HEK293 (cell line): ENCODE measurements at regions not wholly inside any gene's neighbourhood (a gene's known extent, or its start where the extent isn't known, plus 50 kb on each side); places are given as distances from the start of the nearest gene placed in this dataset.

Experiments used
- MYNN ChIP-seq: fragments of 450-650 bp; formaldehyde crosslinking; IDR thresholded peaks from 2 replicates; pipeline ENCODE4 v1.5.1; 2016; ENCODE audit warnings: missing biosample characterization, missing genetic modification characterization, borderline replicate concordance
- MZF1 ChIP-seq: fragments of 450-650 bp; formaldehyde crosslinking; IDR thresholded peaks from 2 replicates; pipeline ENCODE4 v1.5.1; 2017; ENCODE audit warnings: missing biosample characterization, missing genetic modification characterization, borderline replicate concordance
- RBAK ChIP-seq: fragments of 450-650 bp; formaldehyde crosslinking; IDR thresholded peaks from 2 replicates; pipeline ENCODE4 v1.5.1; 2016; ENCODE audit warnings: missing biosample characterization, missing genetic modification characterization
- SP2 ChIP-seq: fragments of 450-650 bp; formaldehyde crosslinking; IDR thresholded peaks from 2 replicates; pipeline ENCODE4 v1.5.1; 2016; ENCODE audit warnings: missing biosample characterization, missing genetic modification characterization
- TRIM28 ChIP-seq: IDR thresholded peaks from 2 replicates; pipeline ENCODE4 v1.6.1; 2011; ENCODE audit warnings: low read length, control low read depth, borderline replicate concordance
- YY1 ChIP-seq: fragments of 450-650 bp; formaldehyde crosslinking; IDR thresholded peaks from 2 replicates; pipeline ENCODE4 v1.5.1; 2018; ENCODE audit warnings: missing biosample characterization, missing genetic modification characterization
- ZNF112 ChIP-seq: fragments of 450-650 bp; formaldehyde crosslinking; IDR thresholded peaks from 2 replicates; pipeline ENCODE4 v1.5.0; 2017; ENCODE audit warnings: missing biosample characterization, missing genetic modification characterization
- ZNF221 ChIP-seq: fragments of 450-650 bp; formaldehyde crosslinking; IDR thresholded peaks from 2 replicates; pipeline ENCODE4 v1.5.1; 2017; ENCODE audit warnings: missing biosample characterization, missing genetic modification characterization, borderline replicate concordance
- ZNF623 ChIP-seq: fragments of 450-650 bp; formaldehyde crosslinking; IDR thresholded peaks from 2 replicates; pipeline ENCODE4 v1.5.1; 2016; ENCODE audit warnings: missing biosample characterization, missing genetic modification characterization
- ZNF76 ChIP-seq: fragments of 450-650 bp; formaldehyde crosslinking; IDR thresholded peaks from 2 replicates; pipeline ENCODE4; 2016; ENCODE audit warnings: low read depth, missing biosample characterization, missing genetic modification characterization, borderline replicate concordance
- TF ChIP-seq, protein P1 (sequence below): fragments of 450-650 bp; formaldehyde crosslinking; IDR thresholded peaks from 2 replicates; pipeline ENCODE4 v1.5.1; 2016; ENCODE audit warnings: missing biosample characterization, missing genetic modification characterization
- TF ChIP-seq, protein P2 (sequence below): fragments of 450-650 bp; formaldehyde crosslinking; IDR thresholded peaks from 2 replicates; pipeline ENCODE4 v1.5.1; 2016; ENCODE audit warnings: missing biosample characterization, missing genetic modification characterization

DNA sequence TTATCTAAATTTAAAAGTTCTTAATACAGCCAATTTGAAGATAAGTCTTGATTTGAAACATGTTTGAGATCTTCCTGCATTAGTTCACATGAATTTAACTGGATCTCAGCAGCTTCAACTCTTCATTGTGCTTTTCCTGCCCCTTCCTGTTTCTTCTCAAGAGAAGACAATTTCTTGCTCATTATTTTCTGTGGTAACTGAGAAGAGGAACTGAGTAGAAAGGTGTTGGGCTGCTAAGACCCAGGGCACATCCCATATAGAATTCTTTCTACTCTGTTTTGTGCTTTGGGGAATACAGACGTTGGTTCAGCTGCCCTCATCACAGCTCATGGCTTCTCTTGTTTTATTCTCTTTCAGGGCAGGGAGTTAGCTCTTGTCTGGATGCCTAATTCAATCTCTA lies 110.2 kb downstream of the SNAPC1 start:
- TF ChIP-seq, protein P1, sequence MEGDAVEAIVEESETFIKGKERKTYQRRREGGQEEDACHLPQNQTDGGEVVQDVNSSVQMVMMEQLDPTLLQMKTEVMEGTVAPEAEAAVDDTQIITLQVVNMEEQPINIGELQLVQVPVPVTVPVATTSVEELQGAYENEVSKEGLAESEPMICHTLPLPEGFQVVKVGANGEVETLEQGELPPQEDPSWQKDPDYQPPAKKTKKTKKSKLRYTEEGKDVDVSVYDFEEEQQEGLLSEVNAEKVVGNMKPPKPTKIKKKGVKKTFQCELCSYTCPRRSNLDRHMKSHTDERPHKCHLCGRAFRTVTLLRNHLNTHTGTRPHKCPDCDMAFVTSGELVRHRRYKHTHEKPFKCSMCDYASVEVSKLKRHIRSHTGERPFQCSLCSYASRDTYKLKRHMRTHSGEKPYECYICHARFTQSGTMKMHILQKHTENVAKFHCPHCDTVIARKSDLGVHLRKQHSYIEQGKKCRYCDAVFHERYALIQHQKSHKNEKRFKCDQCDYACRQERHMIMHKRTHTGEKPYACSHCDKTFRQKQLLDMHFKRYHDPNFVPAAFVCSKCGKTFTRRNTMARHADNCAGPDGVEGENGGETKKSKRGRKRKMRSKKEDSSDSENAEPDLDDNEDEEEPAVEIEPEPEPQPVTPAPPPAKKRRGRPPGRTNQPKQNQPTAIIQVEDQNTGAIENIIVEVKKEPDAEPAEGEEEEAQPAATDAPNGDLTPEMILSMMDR, result no peak
- no peak for TF ChIP-seq TRIM28
- TF ChIP-seq ZNF112, result no peak
- no peak for TF ChIP-seq MZF1
- no peak for TF ChIP-seq ZNF76
- TF ChIP-seq YY1 (tag by site-specific recombination), result no peak
- TF ChIP-seq MYNN (tag by site-specific recombination), result no peak
- TF ChIP-seq, protein P2, sequence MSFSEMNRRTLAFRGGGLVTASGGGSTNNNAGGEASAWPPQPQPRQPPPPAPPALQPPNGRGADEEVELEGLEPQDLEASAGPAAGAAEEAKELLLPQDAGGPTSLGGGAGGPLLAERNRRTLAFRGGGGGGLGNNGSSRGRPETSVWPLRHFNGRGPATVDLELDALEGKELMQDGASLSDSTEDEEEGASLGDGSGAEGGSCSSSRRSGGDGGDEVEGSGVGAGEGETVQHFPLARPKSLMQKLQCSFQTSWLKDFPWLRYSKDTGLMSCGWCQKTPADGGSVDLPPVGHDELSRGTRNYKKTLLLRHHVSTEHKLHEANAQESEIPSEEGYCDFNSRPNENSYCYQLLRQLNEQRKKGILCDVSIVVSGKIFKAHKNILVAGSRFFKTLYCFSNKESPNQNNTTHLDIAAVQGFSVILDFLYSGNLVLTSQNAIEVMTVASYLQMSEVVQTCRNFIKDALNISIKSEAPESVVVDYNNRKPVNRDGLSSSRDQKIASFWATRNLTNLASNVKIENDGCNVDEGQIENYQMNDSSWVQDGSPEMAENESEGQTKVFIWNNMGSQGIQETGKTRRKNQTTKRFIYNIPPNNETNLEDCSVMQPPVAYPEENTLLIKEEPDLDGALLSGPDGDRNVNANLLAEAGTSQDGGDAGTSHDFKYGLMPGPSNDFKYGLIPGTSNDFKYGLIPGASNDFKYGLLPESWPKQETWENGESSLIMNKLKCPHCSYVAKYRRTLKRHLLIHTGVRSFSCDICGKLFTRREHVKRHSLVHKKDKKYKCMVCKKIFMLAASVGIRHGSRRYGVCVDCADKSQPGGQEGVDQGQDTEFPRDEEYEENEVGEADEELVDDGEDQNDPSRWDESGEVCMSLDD (tag by site-specific recombination), result no peak
- no peak for TF ChIP-seq ZNF623 (tag by site-specific recombination)
- no peak for TF ChIP-seq ZNF221 (tag by site-specific recombination)
- TF ChIP-seq SP2, result no peak
- no peak for TF ChIP-seq RBAK (tag by site-specific recombination)
